HG03095 (cell line): ENCODE measurements at regions not wholly inside any gene's neighbourhood (a gene's known extent, or its start where the extent isn't known, plus 50 kb on each side); places are given as distances from the start of the nearest gene placed in this dataset.

Experiments used
- ATAC-seq: cut with Tn5 transposase; IDR thresholded peaks from one replicate; pipeline ENCODE4 v1.9.1; 2021; ENCODE audit warnings: moderate library complexity; ENCODE audit not compliant: unreplicated experiment

GRCh38 chr1:187624812-187625545 is 796.2 kb downstream of the PLA2G4A start:
- no peak for ATAC-seq

- no peak for ATAC-seq
Measured at GRCh38 chr1:187626056-187626455, 797.3 kb downstream of the PLA2G4A start.

GRCh38 chr1:187627516-187627915 is 798.8 kb downstream of the PLA2G4A start:
- no peak for ATAC-seq

- ATAC-seq = no peak
Measured at GRCh38 chr1:187629075-187629474, 800.3 kb downstream of the PLA2G4A start.

GRCh38 chr1:187630653-187631380 is 802.1 kb downstream of the PLA2G4A start:
- ATAC-seq = no peak

GRCh38 chr1:187631381-187631675 is 802.6 kb downstream of the PLA2G4A start:
- no peak for ATAC-seq

GRCh38 chr1:187631984-187632383 is 803.2 kb downstream of the PLA2G4A start:
- ATAC-seq = no peak

GRCh38 chr1:187634940-187635339 is 806.2 kb downstream of the PLA2G4A start:
- ATAC-seq = no peak

- no peak for ATAC-seq
Measured at GRCh38 chr1:187638733-187639434, 810.1 kb downstream of the PLA2G4A start.

GRCh38 chr1:187641015-187641414 is 812.3 kb downstream of the PLA2G4A start:
- no peak for ATAC-seq

GRCh38 chr1:187641463-187641862 is 812.7 kb downstream of the PLA2G4A start:
- ATAC-seq = no peak

- ATAC-seq = no peak
Measured at GRCh38 chr1:187641907-187642306, 813.2 kb downstream of the PLA2G4A start.

- no peak for ATAC-seq
Measured at GRCh38 chr1:187645651-187646050, 816.9 kb downstream of the PLA2G4A start.

- no peak for ATAC-seq
Measured at GRCh38 chr1:187646536-187647107, 817.9 kb downstream of the PLA2G4A start.

- no peak for ATAC-seq
Measured at GRCh38 chr1:187648091-187648490, 819.3 kb downstream of the PLA2G4A start.

- no peak for ATAC-seq
Measured at GRCh38 chr1:187654635-187655034, 825.9 kb downstream of the PLA2G4A start.

- no peak for ATAC-seq
Measured at GRCh38 chr1:187655104-187655503, 826.4 kb downstream of the PLA2G4A start.

GRCh38 chr1:187665483-187665882 is 836.7 kb downstream of the PLA2G4A start:
- ATAC-seq = no peak

GRCh38 chr1:187680823-187681222 is 852.1 kb downstream of the PLA2G4A start:
- no peak for ATAC-seq

- no peak for ATAC-seq
Measured at GRCh38 chr1:187682112-187682511, 853.4 kb downstream of the PLA2G4A start.

- no peak for ATAC-seq
Measured at GRCh38 chr1:187685333-187685732, 856.6 kb downstream of the PLA2G4A start.

GRCh38 chr1:187689129-187689528 is 860.4 kb downstream of the PLA2G4A start:
- no peak for ATAC-seq
